Keratinocyte (primary cell): ENCODE measurements at regions not wholly inside any gene's neighbourhood (a gene's known extent, or its start where the extent isn't known, plus 50 kb on each side); places are given as distances from the start of the nearest gene placed in this dataset.

Source experiments
- DNase-seq: peaks from one replicate; pipeline ENCODE4 v3.0.0-alpha.2; 2011; ENCODE audit warnings: low read depth, missing footprints, low spot score
- FAIRE-seq: peaks from 2 replicates; lab custom pipeline; 2011; peaks lifted over from hg19 to GRCh38; lab: Jason Lieb, UNC
- H2AFZ ChIP-seq: 2 replicates; pipeline ENCODE4 v1.6.0; 2012; ENCODE audit warnings: low read length, control low read depth, inconsistent platforms; ENCODE audit not compliant: control insufficient read depth
- H3K27ac ChIP-seq: 2 replicates; pipeline ENCODE4 v1.5.1; 2011; ENCODE audit warnings: low read length; ENCODE audit not compliant: control insufficient read depth, insufficient read depth
- H3K27me3 ChIP-seq: 3 replicates; pipeline ENCODE4 v1.6.0; 2011; ENCODE audit warnings: low read length; ENCODE audit not compliant: control insufficient read depth, insufficient read depth; ENCODE audit errors: extremely low read depth
- H3K36me3 ChIP-seq, 2 experiments: 2 replicates in 1 of 2; 3 replicates in 1 of 2; pipeline ENCODE4 v1.5.1; 2011; ENCODE audit warnings: low read length in 2 of 2, mild to moderate bottlenecking in 1 of 2; ENCODE audit not compliant: control insufficient read depth in 2 of 2, insufficient read depth in 2 of 2; ENCODE audit errors: extremely low read depth in 1 of 2
- H3K4me1 ChIP-seq: 3 replicates; pipeline ENCODE4 v1.5.1; 2011; ENCODE audit warnings: low read length; ENCODE audit not compliant: control insufficient read depth, insufficient read depth; ENCODE audit errors: extremely low read depth
- H3K4me2 ChIP-seq: 3 replicates; pipeline ENCODE4 v1.6.0; 2011; ENCODE audit warnings: low read depth, low read length; ENCODE audit not compliant: control insufficient read depth, insufficient read depth; ENCODE audit errors: extremely low read depth
- H3K4me3 ChIP-seq, 3 experiments: fragments of 200-600 bp in 1 of 3; sonication (generic) in 1 of 3; 2 replicates in 2 of 3; 3 replicates in 1 of 3; pipeline ENCODE4 v1.5.1; 2011 to 2016; ENCODE audit warnings: low read length in 3 of 3, mild to moderate bottlenecking in 3 of 3, control low read depth in 2 of 3, inconsistent platforms in 1 of 3, low read depth in 1 of 3, mixed read lengths in 1 of 3, mixed run types in 1 of 3, moderate library complexity in 1 of 3; ENCODE audit not compliant: control insufficient read depth in 2 of 3, insufficient read depth in 2 of 3; ENCODE audit errors: extremely low read depth in 1 of 3
- H3K79me2 ChIP-seq: 2 replicates; pipeline ENCODE4 v1.6.0; 2012; ENCODE audit warnings: low read length; ENCODE audit not compliant: control insufficient read depth, insufficient read depth
- H3K9ac ChIP-seq: 3 replicates; pipeline ENCODE4 v1.6.0; 2011; ENCODE audit warnings: low read length; ENCODE audit not compliant: control insufficient read depth, insufficient read depth; ENCODE audit errors: extremely low read depth
- H3K9me1 ChIP-seq: 3 replicates; pipeline ENCODE4 v1.6.0; 2011; ENCODE audit warnings: low read length; ENCODE audit not compliant: control insufficient read depth, insufficient read depth; ENCODE audit errors: extremely low read depth
- H3K9me3 ChIP-seq: 2 replicates; pipeline ENCODE4 v1.5.1; 2012; ENCODE audit warnings: low read depth, low read length; ENCODE audit not compliant: control insufficient read depth
- H4K20me1 ChIP-seq: 3 replicates; pipeline ENCODE4 v1.6.0; 2011; ENCODE audit warnings: low read length; ENCODE audit not compliant: control insufficient read depth, insufficient read depth; ENCODE audit errors: extremely low read depth
- CTCF ChIP-seq, 3 experiments: IDR thresholded peaks in 1 of 3; conservative IDR thresholded peaks in 1 of 3; optimal IDR thresholded peaks in 1 of 3; 2 replicates in 2 of 3; 3 replicates in 1 of 3; pipeline versions ENCODE3 to v1.5.1; 2011; ENCODE audit warnings: low read length in 3 of 3, mild to moderate bottlenecking in 3 of 3, moderate library complexity in 2 of 3, control low read depth in 1 of 3, inconsistent platforms in 1 of 3; ENCODE audit not compliant: insufficient read depth in 2 of 3; ENCODE audit errors: extremely low read depth in 1 of 3
- EZH2 ChIP-seq: IDR thresholded peaks from one replicate; pipeline ENCODE4 v1.6.1; 2012; ENCODE audit warnings: inconsistent platforms, mild to moderate bottlenecking, low read length, moderate library complexity
- dilution Hi-C: fragments of 300-500 bp; cut with MboI; formaldehyde crosslinking; loops from one replicate; pipeline ENCODE4 v1.7.0; 2020; ENCODE audit warnings: low sequenced_read_pairs; ENCODE audit not compliant: extremely low pct_ligation_motif_present

- peaks cover 5% of the 10 kb centered on the region for H3K27me3 ChIP-seq
- no peaks in the 10 kb centered on the region for H3K36me3 ChIP-seq
- no peak overlapping the region for H3K4me3 ChIP-seq
- no peak for DNase-seq
- dilution Hi-C loops = no loop called here
- H3K27ac ChIP-seq = no peak overlapping the region
- no peaks in the 10 kb centered on the region for H3K79me2 ChIP-seq
- no peak for FAIRE-seq
- TF ChIP-seq EZH2 (no peak), CTCF (optimal IDR thresholded peaks at IDR 0.05 in 1 of 3, IDR thresholded peaks at IDR 0.05 in 1 of 3, conservative IDR thresholded peaks at IDR 0.05 in 1 of 3; ENCODE audit: extremely low read depth in 1 of 3, insufficient read depth in 2 of 3, low read length in 3 of 3) (no peak)
- H3K4me1 ChIP-seq = no peaks in the 10 kb centered on the region
- no peaks in the 10 kb centered on the region for H3K9me1 ChIP-seq
- H3K9ac ChIP-seq = no peak overlapping the region
- H2AFZ ChIP-seq = no peak overlapping the region
- no peaks in the 10 kb centered on the region for H3K9me3 ChIP-seq
- H3K4me2 ChIP-seq = no peak overlapping the region
- no peaks in the 10 kb centered on the region for H4K20me1 ChIP-seq
Measured at GRCh38 chr10:78584266-78584665, 484.5 kb upstream of the ZMIZ1 start.

- H3K27ac ChIP-seq = no peak overlapping the region
- H2AFZ ChIP-seq = no peak overlapping the region
- H3K79me2 ChIP-seq = no peaks in the 10 kb centered on the region
- no peak overlapping the region for H3K9ac ChIP-seq
- TF ChIP-seq EZH2 = no peak
- no peak for TF ChIP-seq CTCF (optimal IDR thresholded peaks at IDR 0.05 in 1 of 3, IDR thresholded peaks at IDR 0.05 in 1 of 3, conservative IDR thresholded peaks at IDR 0.05 in 1 of 3; ENCODE audit: extremely low read depth in 1 of 3, insufficient read depth in 2 of 3, low read length in 3 of 3)
- H3K4me1 ChIP-seq = no peaks in the 10 kb centered on the region
- no peak overlapping the region for H3K4me3 ChIP-seq
- FAIRE-seq (no peak), DNase-seq (no peak)
- no peaks in the 10 kb centered on the region for H4K20me1 ChIP-seq
- H3K4me2 ChIP-seq = no peak overlapping the region
- no peaks in the 10 kb centered on the region for H3K9me3 ChIP-seq
- H3K9me1 ChIP-seq = no peaks in the 10 kb centered on the region
- dilution Hi-C loops = no loop called here
- peaks cover 5% of the 10 kb centered on the region for H3K27me3 ChIP-seq
- H3K36me3 ChIP-seq = no peaks in the 10 kb centered on the region
Measured at GRCh38 chr10:78584681-78585080, 484.1 kb upstream of the ZMIZ1 start.
